Tibial nerve (tissue), 4 donors: ENCODE measurements at regions not wholly inside any gene's neighbourhood (a gene's known extent, or its start where the extent isn't known, plus 50 kb on each side); places are given as distances from the start of the nearest gene placed in this dataset.

ENCODE experiments used
- EP300 ChIP-seq, 2 donors: sonication (generic); formaldehyde crosslinking; IDR thresholded peaks; one replicate each; pipeline ENCODE4 v1.6.1; 2017; ENCODE audit warnings: antibody characterized with exemption in 2 of 2, mild to moderate bottlenecking in 1 of 2
- POLR2A ChIP-seq, 2 donors: fragments of 450-650 bp; IDR thresholded peaks; one replicate each; pipeline ENCODE4 v1.6.1; 2017; ENCODE audit warnings: antibody characterized with exemption in 2 of 2, mild to moderate bottlenecking in 2 of 2, moderate library complexity in 2 of 2
- TF ChIP-seq, protein P1 (sequence below), 5 experiments: fragments of 200-600 bp in 3 of 5; fragments of 450-650 bp in 2 of 5; sonication (generic) in 3 of 5; IDR thresholded peaks; one replicate each; pipeline ENCODE4 v1.5.1; 2016 to 2019; ENCODE audit warnings: antibody characterized with exemption in 5 of 5, mild to moderate bottlenecking in 3 of 5, moderate library complexity in 2 of 5

GRCh38 chr18:66280470-66280869 lies 323.4 kb downstream of the CDH19 start:
- TF ChIP-seq, protein P1, sequence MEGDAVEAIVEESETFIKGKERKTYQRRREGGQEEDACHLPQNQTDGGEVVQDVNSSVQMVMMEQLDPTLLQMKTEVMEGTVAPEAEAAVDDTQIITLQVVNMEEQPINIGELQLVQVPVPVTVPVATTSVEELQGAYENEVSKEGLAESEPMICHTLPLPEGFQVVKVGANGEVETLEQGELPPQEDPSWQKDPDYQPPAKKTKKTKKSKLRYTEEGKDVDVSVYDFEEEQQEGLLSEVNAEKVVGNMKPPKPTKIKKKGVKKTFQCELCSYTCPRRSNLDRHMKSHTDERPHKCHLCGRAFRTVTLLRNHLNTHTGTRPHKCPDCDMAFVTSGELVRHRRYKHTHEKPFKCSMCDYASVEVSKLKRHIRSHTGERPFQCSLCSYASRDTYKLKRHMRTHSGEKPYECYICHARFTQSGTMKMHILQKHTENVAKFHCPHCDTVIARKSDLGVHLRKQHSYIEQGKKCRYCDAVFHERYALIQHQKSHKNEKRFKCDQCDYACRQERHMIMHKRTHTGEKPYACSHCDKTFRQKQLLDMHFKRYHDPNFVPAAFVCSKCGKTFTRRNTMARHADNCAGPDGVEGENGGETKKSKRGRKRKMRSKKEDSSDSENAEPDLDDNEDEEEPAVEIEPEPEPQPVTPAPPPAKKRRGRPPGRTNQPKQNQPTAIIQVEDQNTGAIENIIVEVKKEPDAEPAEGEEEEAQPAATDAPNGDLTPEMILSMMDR (IDR thresholded peaks at IDR 0.05), result no peak
- no peak for TF ChIP-seq POLR2A (IDR thresholded peaks at IDR 0.05)
- TF ChIP-seq EP300 (IDR thresholded peaks at IDR 0.05), result no peak
